ENCODE measurements at regions not wholly inside any gene's neighbourhood (a gene's known extent, or its start where the extent isn't known, plus 50 kb on each side); places are given as distances from the start of the nearest gene placed in this dataset.
"Not testable (repeated sequence)": the region's sequence is repeated elsewhere in the genome, so short reads cannot be mapped to it uniquely, and the experiment has no call there.

GRCh38 chr4:60579335-60579734, 620.8 kb upstream of the ADGRL3 start:
- no peak for DNase-seq

GRCh38 chr4:60581919-60582536, 618.1 kb upstream of the ADGRL3 start:
- DNase-seq = peak; percentile 10

- DNase-seq = no peak
Observed at GRCh38 chr4:60588556-60588955, 611.6 kb upstream of the ADGRL3 start.

- DNase-seq = no peak
Observed at GRCh38 chr4:60589425-60589824, 610.7 kb upstream of the ADGRL3 start.

- DNase-seq = no peak
Observed at GRCh38 chr4:60590116-60590515, 610.0 kb upstream of the ADGRL3 start.

GRCh38 chr4:60605646-60606354, 594.3 kb upstream of the ADGRL3 start:
- DNase-seq = peak; percentile 9

GRCh38 chr4:60611762-60612496, 588.2 kb upstream of the ADGRL3 start:
- no peak for DNase-seq

- no peak for DNase-seq
Observed at GRCh38 chr4:60617731-60618130, 582.4 kb upstream of the ADGRL3 start.

GRCh38 chr4:60619531-60620305, 580.4 kb upstream of the ADGRL3 start:
- DNase-seq = no peak

GRCh38 chr4:60637976-60638375, 562.1 kb upstream of the ADGRL3 start:
- no peak for DNase-seq

- DNase-seq = no peak
Observed at GRCh38 chr4:60648774-60649173, 551.4 kb upstream of the ADGRL3 start.

- no peak for DNase-seq
Observed at GRCh38 chr4:60652933-60653332, 547.2 kb upstream of the ADGRL3 start.

GRCh38 chr4:60655356-60655755, 544.8 kb upstream of the ADGRL3 start:
- no peak for DNase-seq

GRCh38 chr4:60656171-60656570, 544.0 kb upstream of the ADGRL3 start:
- no peak for DNase-seq

- no peak for DNase-seq
Observed at GRCh38 chr4:60657041-60657440, 543.1 kb upstream of the ADGRL3 start.

- no peak for DNase-seq
Observed at GRCh38 chr4:60657807-60658206, 542.3 kb upstream of the ADGRL3 start.

- DNase-seq = no peak
Observed at GRCh38 chr4:60663769-60664168, 536.4 kb upstream of the ADGRL3 start.

- no peak for DNase-seq
Observed at GRCh38 chr4:60682901-60683300, 517.2 kb upstream of the ADGRL3 start.

GRCh38 chr4:60683357-60683756, 516.8 kb upstream of the ADGRL3 start:
- DNase-seq = no peak

GRCh38 chr4:60683973-60684372, 516.2 kb upstream of the ADGRL3 start:
- DNase-seq = no peak

GRCh38 chr4:60696062-60696461, 504.1 kb upstream of the ADGRL3 start:
- not testable (repeated sequence) for DNase-seq

- DNase-seq = no peak
Observed at GRCh38 chr4:60709061-60709460, 491.1 kb upstream of the ADGRL3 start.

GRCh38 chr4:60718874-60719273, 481.3 kb upstream of the ADGRL3 start:
- DNase-seq = no peak
